ENCODE measurements at regions not wholly inside any gene's neighbourhood (a gene's known extent, or its start where the extent isn't known, plus 50 kb on each side); places are given as distances from the start of the nearest gene placed in this dataset.

DNA sequence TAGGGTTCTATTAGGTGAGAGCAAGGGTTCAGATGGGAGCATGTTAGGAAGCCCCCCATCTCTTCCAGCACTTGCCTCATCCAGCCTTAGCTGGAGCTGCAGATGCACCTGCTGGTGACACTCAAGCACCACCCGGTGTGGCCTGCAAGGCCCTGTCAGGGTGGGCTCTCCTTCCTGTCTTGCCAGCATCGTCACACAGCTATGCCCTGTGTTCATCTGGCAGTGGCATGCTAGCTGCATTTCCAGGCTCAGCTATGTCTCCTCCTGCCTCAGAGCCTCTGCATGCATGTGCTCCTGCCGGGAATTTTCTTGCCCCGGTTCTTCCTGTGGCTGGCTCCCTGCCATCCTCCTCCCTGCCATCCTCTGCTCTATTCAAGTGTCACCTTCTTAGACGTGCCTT, 129.7 kb upstream of the KLF6 start:
- FAIRE-seq (no peak), DNase-seq (ENCODE audit: low read depth, low spot score) (no peak)
- Histone ChIP-seq H3K4me2 (ENCODE audit: control insufficient read depth, extremely low read depth, insufficient read depth, low read depth, low read length) (peak overlapping the region; percentile 99), H3K9me1 (ENCODE audit: control insufficient read depth, extremely low read depth, insufficient read depth, low read length) (no peaks in the 10 kb centered on the region), H3K4me3 (ENCODE audit: control insufficient read depth in 2 of 3, extremely low read depth in 1 of 3, insufficient read depth in 2 of 3, low read depth in 1 of 3, low read length in 3 of 3) (peak overlapping the region in 2 of 3 experiments; percentile 2 to 83), H3K36me3 (ENCODE audit: control insufficient read depth in 2 of 2, extremely low read depth in 1 of 2, insufficient read depth in 2 of 2, low read length in 2 of 2) (peaks cover 7 to 18% of the 10 kb centered on the region in 2 experiments), H3K4me1 (ENCODE audit: control insufficient read depth, extremely low read depth, insufficient read depth, low read length) (peaks cover 35% of the 10 kb centered on the region), H3K9ac (ENCODE audit: control insufficient read depth, extremely low read depth, insufficient read depth, low read length) (no peak overlapping the region), H3K27ac (ENCODE audit: control insufficient read depth, insufficient read depth, low read length) (no peak overlapping the region), H3K27me3 (ENCODE audit: control insufficient read depth, extremely low read depth, insufficient read depth, low read length) (no peaks in the 10 kb centered on the region), H2AFZ (ENCODE audit: control insufficient read depth, low read length) (no peak overlapping the region), H3K79me2 (ENCODE audit: control insufficient read depth, insufficient read depth, low read length) (peaks cover 63% of the 10 kb centered on the region), H4K20me1 (ENCODE audit: control insufficient read depth, extremely low read depth, insufficient read depth, low read length) (no peaks in the 10 kb centered on the region), H3K9me3 (ENCODE audit: control insufficient read depth, low read depth, low read length) (peaks cover 2% of the 10 kb centered on the region)
- TF ChIP-seq, protein P1, sequence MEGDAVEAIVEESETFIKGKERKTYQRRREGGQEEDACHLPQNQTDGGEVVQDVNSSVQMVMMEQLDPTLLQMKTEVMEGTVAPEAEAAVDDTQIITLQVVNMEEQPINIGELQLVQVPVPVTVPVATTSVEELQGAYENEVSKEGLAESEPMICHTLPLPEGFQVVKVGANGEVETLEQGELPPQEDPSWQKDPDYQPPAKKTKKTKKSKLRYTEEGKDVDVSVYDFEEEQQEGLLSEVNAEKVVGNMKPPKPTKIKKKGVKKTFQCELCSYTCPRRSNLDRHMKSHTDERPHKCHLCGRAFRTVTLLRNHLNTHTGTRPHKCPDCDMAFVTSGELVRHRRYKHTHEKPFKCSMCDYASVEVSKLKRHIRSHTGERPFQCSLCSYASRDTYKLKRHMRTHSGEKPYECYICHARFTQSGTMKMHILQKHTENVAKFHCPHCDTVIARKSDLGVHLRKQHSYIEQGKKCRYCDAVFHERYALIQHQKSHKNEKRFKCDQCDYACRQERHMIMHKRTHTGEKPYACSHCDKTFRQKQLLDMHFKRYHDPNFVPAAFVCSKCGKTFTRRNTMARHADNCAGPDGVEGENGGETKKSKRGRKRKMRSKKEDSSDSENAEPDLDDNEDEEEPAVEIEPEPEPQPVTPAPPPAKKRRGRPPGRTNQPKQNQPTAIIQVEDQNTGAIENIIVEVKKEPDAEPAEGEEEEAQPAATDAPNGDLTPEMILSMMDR (optimal IDR thresholded peaks at IDR 0.05 in 1 of 3, IDR thresholded peaks at IDR 0.05 in 1 of 3, conservative IDR thresholded peaks at IDR 0.05 in 1 of 3; ENCODE audit: extremely low read depth in 1 of 3, insufficient read depth in 2 of 3, low read length in 3 of 3), result no peak
- TF ChIP-seq EZH2 (IDR thresholded peaks at IDR 0.05; ENCODE audit: low read length), result no peak
- dilution Hi-C loops (cut with MboI; ENCODE audit: extremely low pct_ligation_motif_present, low sequenced_read_pairs), result no loop called here

DNA sequence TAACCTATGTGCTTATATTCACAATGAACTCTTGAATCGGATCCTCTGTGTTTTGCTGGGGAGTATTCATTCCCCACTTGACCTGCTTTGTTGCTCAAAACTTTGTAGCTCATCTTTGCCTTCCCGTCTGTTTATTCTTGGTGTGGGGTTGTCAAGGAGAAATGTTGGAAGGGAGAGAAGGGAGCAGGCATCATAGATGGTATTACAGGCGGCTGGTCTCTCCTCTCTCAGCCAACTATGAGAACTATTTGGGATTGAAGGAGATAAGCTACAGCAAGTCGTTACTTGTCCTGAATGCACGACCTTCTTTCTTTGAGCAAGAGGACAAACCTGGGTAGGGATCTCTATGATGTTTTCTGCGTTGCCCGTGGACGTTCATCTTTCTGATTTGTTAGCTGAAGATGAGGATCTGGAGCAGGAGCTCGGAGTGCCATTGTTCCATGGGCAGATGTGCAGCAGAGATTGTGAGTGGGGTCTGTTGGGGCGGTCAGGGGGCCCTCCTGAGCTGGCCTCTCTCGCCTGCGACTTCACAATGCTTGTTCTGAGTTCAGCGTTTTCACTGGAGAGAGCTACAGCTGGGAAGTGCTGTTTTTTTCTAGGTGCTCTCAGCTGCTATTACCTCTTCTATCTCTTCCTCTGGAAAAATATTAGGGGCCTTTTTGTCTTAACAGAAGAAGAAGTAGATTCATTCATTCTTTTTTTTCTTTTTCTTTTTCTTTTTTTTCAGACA, 126.9 kb upstream of the KLF6 start:
- Histone ChIP-seq H3K4me1 (ENCODE audit: control insufficient read depth, extremely low read depth, insufficient read depth, low read length) (peaks cover 40% of the 10 kb centered on the region), H3K27me3 (ENCODE audit: control insufficient read depth, extremely low read depth, insufficient read depth, low read length) (no peaks in the 10 kb centered on the region), H3K27ac (ENCODE audit: control insufficient read depth, insufficient read depth, low read length) (peak overlapping the region; percentile 98), H3K4me3 (ENCODE audit: control insufficient read depth in 2 of 3, extremely low read depth in 1 of 3, insufficient read depth in 2 of 3, low read depth in 1 of 3, low read length in 3 of 3) (peak overlapping the region; percentile 64 to 83 (median 78)), H2AFZ (ENCODE audit: control insufficient read depth, low read length) (no peak overlapping the region), H3K9me3 (ENCODE audit: control insufficient read depth, low read depth, low read length) (no peaks in the 10 kb centered on the region), H3K9me1 (ENCODE audit: control insufficient read depth, extremely low read depth, insufficient read depth, low read length) (no peaks in the 10 kb centered on the region), H3K79me2 (ENCODE audit: control insufficient read depth, insufficient read depth, low read length) (peaks cover 47% of the 10 kb centered on the region), H4K20me1 (ENCODE audit: control insufficient read depth, extremely low read depth, insufficient read depth, low read length) (no peaks in the 10 kb centered on the region), H3K36me3 (ENCODE audit: control insufficient read depth in 2 of 2, extremely low read depth in 1 of 2, insufficient read depth in 2 of 2, low read length in 2 of 2) (peaks cover 3 to 13% of the 10 kb centered on the region in 2 experiments), H3K4me2 (ENCODE audit: control insufficient read depth, extremely low read depth, insufficient read depth, low read depth, low read length) (peak overlapping the region; percentile 99), H3K9ac (ENCODE audit: control insufficient read depth, extremely low read depth, insufficient read depth, low read length) (peak overlapping the region; percentile 98)
- FAIRE-seq, result peak; percentile 98
- no peak for TF ChIP-seq EZH2 (IDR thresholded peaks at IDR 0.05; ENCODE audit: low read length)
- TF ChIP-seq, protein P1 (optimal IDR thresholded peaks at IDR 0.05 in 1 of 3, IDR thresholded peaks at IDR 0.05 in 1 of 3, conservative IDR thresholded peaks at IDR 0.05 in 1 of 3; ENCODE audit: extremely low read depth in 1 of 3, insufficient read depth in 2 of 3, low read length in 3 of 3), result no peak
- dilution Hi-C loops (cut with MboI; ENCODE audit: extremely low pct_ligation_motif_present, low sequenced_read_pairs), result no loop called here
- peak; percentile 42 for DNase-seq (ENCODE audit: low read depth, low spot score)

All from keratinocyte (primary cell).